ENCODE measurements at regions not wholly inside any gene's neighbourhood (a gene's known extent, or its start where the extent isn't known, plus 50 kb on each side); places are given as distances from the start of the nearest gene placed in this dataset.

GRCh38 chr14:71454513-71455332, 477.5 kb upstream of the RGS6 start:
- TF ChIP-seq YY1 (IDR thresholded peaks at IDR 0.05; ENCODE audit: insufficient read depth, insufficient read length): no peak
- TF ChIP-seq ZNF274 (IDR thresholded peaks at IDR 0.05; ENCODE audit: low read depth, low read length): no peak
